Heart left ventricle (tissue), 16 donors: ENCODE measurements at regions not wholly inside any gene's neighbourhood (a gene's known extent, or its start where the extent isn't known, plus 50 kb on each side); places are given as distances from the start of the nearest gene placed in this dataset.
"Not testable (repeated sequence)": the region's sequence is repeated elsewhere in the genome, so short reads cannot be mapped to it uniquely, and the experiment has no call there.

ENCODE experiments used
- ATAC-seq, 4 donors: fragments of 200-7000 bp; cut with Tn5 transposase; one replicate each; pipeline ENCODE4 v1.9.1; 2020 to 2022; ENCODE audit warnings: moderate library complexity in 4 of 4, mild to moderate bottlenecking in 3 of 4, moderate number of reproducible peaks in 1 of 4
- DNase-seq, 5 donors: peaks; one replicate each; pipeline ENCODE4 v3.0.0-alpha.2; 2020
- H3K27ac ChIP-seq, 12 donors: fragments of 200-600 bp; sonication (generic) in 4 of 12; one replicate each; pipeline versions ENCODE4 v1.5.0 to v1.8.0; 2016 to 2022; ENCODE audit warnings: mild to moderate bottlenecking in 2 of 12
- H3K27me3 ChIP-seq, 9 donors: fragments of 200-600 bp; sonication (generic) in 2 of 9; one replicate each; pipeline versions ENCODE4 v1.5.1 to v1.8.0; 2016 to 2022; ENCODE audit warnings: mild to moderate bottlenecking in 3 of 9
- H3K36me3 ChIP-seq, 9 donors: fragments of 200-600 bp; sonication (generic) in 2 of 9; one replicate each; pipeline versions ENCODE4 v1.5.0 to v1.8.0; 2018 to 2022; ENCODE audit warnings: mild to moderate bottlenecking in 2 of 9
- H3K4me1 ChIP-seq, 12 donors: fragments of 200-600 bp; sonication (generic) in 4 of 12; one replicate each; pipeline versions ENCODE4 v1.5.0 to v1.8.0; 2016 to 2022; ENCODE audit warnings: mild to moderate bottlenecking in 3 of 12
- H3K4me3 ChIP-seq, 12 donors: fragments of 200-600 bp; sonication (generic) in 4 of 12; one replicate each; pipeline versions ENCODE4 v1.5.0 to v1.8.0; 2017 to 2022; ENCODE audit warnings: mild to moderate bottlenecking in 9 of 12, moderate library complexity in 4 of 12
- H3K9me3 ChIP-seq, 12 donors: fragments of 200-600 bp; sonication (generic) in 4 of 12; one replicate each; pipeline versions ENCODE4 v1.5.0 to v1.8.0; 2016 to 2022; ENCODE audit warnings: mild to moderate bottlenecking in 1 of 12
- CTCF ChIP-seq, 12 donors: fragments of 200-600 bp; sonication (generic) in 4 of 12; IDR thresholded peaks; one replicate each; pipeline versions ENCODE4 v1.5.0 to v1.8.0; 2018 to 2022; ENCODE audit warnings: antibody characterized with exemption in 12 of 12, mild to moderate bottlenecking in 5 of 12
- POLR2A ChIP-seq, 2 donors: fragments of 450-650 bp; IDR thresholded peaks; one replicate each; pipeline ENCODE4 v1.6.1; 2017; ENCODE audit warnings: antibody characterized with exemption in 2 of 2, mild to moderate bottlenecking in 2 of 2, moderate library complexity in 2 of 2
- WGBS, 4 donors: extraction: QIAGEN DNeasy Blood & Tissue Kit in 2 of 4; methylation state at CpG; one replicate each; pipeline versions ENCODE4 v1.1.5 to v1.1.7; 2013 to 2018; 5-methylcytosine and 5-hydroxymethylcytosine counted together
- intact Hi-C, 10 donors: fragments of 100-400 bp; cut with DNase I; formaldehyde crosslinking; loops; one replicate each; pipeline versions ENCODE4 v1.11.1 to v1.14.2; 2022
- donor health status: ischemic (EF 13 %, LVEDD 7.1; RV severe dilation, severe dysfunction).
- donor health status: healthy with polysubstance abuse.
- donor health status: DM: no; HTN: yes; CAD: no.
- donor health status: DM: no; HTN: no; CAD: no.
- donor health status: ischemic (EF 25% LVEDD 6.9; RV normal size, moderate dysfunction).
- donor health status: ischemic (EF 25% LVEDD 5.7; RV mildly dilated, moderate dysfunction).
- donor health status: healthy.
- donor health status: DM: yes; HTN: yes; CAD: no.
- donor health status: ischemic (EF 35%, LVEDD 5.7; RV mildly dilated, moderate dysfunction).
- donor health status: nonischemic (EF 11% LVEDD 7.7; RV severe dilation, severe dysfunction).
- donor health status: DM: yes; HTN: yes; CAD: no.
- donor health status: PGD.
- donor health status: ischemic (EF 29% LVEDD 5.4; RV normal size, mild dysfunction).
- donor health status: nonischemic (EF 23%, LVEDD 6.1; RV moderate dilation, normal function).

- WGBS, 4 donors = 73 to 85% (median 78%) methylated on average over 1 of the region's 1 CpG
- Histone ChIP-seq H3K27me3 (no peaks in the 10 kb centered on the region), H3K4me1 (no peaks in the 10 kb centered on the region), H3K4me3 (no peak overlapping the region), H3K36me3 (no peaks in the 10 kb centered on the region), H3K9me3 (peaks cover 0 to 11% (median 0%) of the 10 kb centered on the region in 12 donors), H3K27ac (no peak overlapping the region)
- ATAC-seq (no peak), DNase-seq (no peak)
- intact Hi-C loops = no loop called here
- no peak for TF ChIP-seq CTCF (IDR thresholded peaks at IDR 0.05)
- TF ChIP-seq POLR2A (IDR thresholded peaks at IDR 0.05) = no peak
These were observed 553.6 kb upstream of the NECTIN3 start for GRCh38 chr3:110518031-110518430.

- Histone ChIP-seq H3K4me1 (no peaks in the 10 kb centered on the region), H3K9me3 (peaks cover 0 to 11% (median 0%) of the 10 kb centered on the region in 12 donors), H3K27me3 (no peaks in the 10 kb centered on the region), H3K27ac (no peak overlapping the region), H3K4me3 (no peak overlapping the region), H3K36me3 (no peaks in the 10 kb centered on the region)
- intact Hi-C loops = no loop called here
- WGBS, 4 donors = 48 to 75% (median 67%) methylated on average over 1 of the region's 1 CpG
- ATAC-seq (no peak), DNase-seq (no peak)
- TF ChIP-seq POLR2A (IDR thresholded peaks at IDR 0.05) = no peak
These were observed 552.5 kb upstream of the NECTIN3 start for GRCh38 chr3:110519071-110519470.

GRCh38 chr3:110521019-110521418, 550.6 kb upstream of the NECTIN3 start:
- Histone ChIP-seq H3K9me3 (peaks cover 0 to 9% (median 0%) of the 10 kb centered on the region in 12 donors), H3K36me3 (no peaks in the 10 kb centered on the region), H3K27me3 (no peaks in the 10 kb centered on the region), H3K27ac (no peak overlapping the region), H3K4me3 (no peak overlapping the region), H3K4me1 (no peaks in the 10 kb centered on the region)
- intact Hi-C loops = no loop called here
- 39 to 66% (median 52%) methylated on average over 2 of the region's 2 CpGs for WGBS, 4 donors
- DNase-seq (no peak), ATAC-seq (no peak)
- no peak for TF ChIP-seq POLR2A (IDR thresholded peaks at IDR 0.05)
- TF ChIP-seq CTCF (IDR thresholded peaks at IDR 0.05) = no peak

- DNase-seq, H3K27ac ChIP-seq, H3K36me3 ChIP-seq, H3K4me3 ChIP-seq, H3K9me3 ChIP-seq, H3K27me3 ChIP-seq, intact Hi-C loops, ATAC-seq, H3K4me1 ChIP-seq: not testable (repeated sequence)
- WGBS, 4 donors = 62 to 76% (median 70%) methylated on average over 6 of the region's 6 CpGs
These were observed 546.0 kb upstream of the NECTIN3 start for GRCh38 chr3:110525558-110526064.

GRCh38 chr3:110526777-110527727, 544.6 kb upstream of the NECTIN3 start:
- no peak for ATAC-seq
- H3K9me3 ChIP-seq = peaks cover 0 to 3% (median 0%) of the 10 kb centered on the region in 12 donors
- H3K27me3 ChIP-seq = no peaks in the 10 kb centered on the region
- no peak overlapping the region for H3K4me3 ChIP-seq
- intact Hi-C loops = no loop called here
- no peak overlapping the region for H3K27ac ChIP-seq
- TF ChIP-seq POLR2A (IDR thresholded peaks at IDR 0.05) = no peak
- no peak for TF ChIP-seq CTCF (IDR thresholded peaks at IDR 0.05)
- no peaks in the 10 kb centered on the region for H3K4me1 ChIP-seq
- DNase-seq = no peak
- 48 to 78% (median 60%) methylated on average over 3 of the region's 3 CpGs for WGBS, 4 donors
- no peaks in the 10 kb centered on the region for H3K36me3 ChIP-seq
